Stimulated activated CD8-positive, alpha-beta memory T cell treated with anti-CD3 and anti-CD28 coated beads, Interleukin-7, amount 100 ng/mL, for 1 hour (primary cell): ENCODE measurements at regions not wholly inside any gene's neighbourhood (a gene's known extent, or its start where the extent isn't known, plus 50 kb on each side); places are given as distances from the start of the nearest gene placed in this dataset.

Experiments used
- DNase-seq, 2 donors: peaks; one replicate each; pipeline ENCODE4 v3.0.0-alpha.2; 2020; ENCODE audit warnings: low read depth in 2 of 2

DNA sequence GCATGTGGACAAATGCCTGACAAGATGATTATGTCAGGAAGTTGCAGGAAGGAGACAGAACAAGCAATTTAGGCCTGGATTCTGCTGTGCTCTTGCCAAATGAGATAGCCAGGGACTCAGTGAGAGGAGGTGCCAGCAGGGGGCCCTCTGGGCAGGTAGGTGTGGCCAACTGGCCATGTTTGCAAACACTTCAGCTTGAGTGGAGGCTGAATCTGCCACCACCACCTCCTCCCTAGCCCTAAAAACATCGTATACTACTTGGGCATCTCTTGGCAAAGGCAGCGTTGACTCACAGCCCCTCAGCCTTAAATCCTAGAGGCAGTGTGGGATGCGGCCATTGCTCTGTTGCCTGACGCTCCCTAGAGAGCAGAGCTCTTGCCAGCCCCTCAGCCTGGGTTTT lies 95.1 kb upstream of the PLET1 start:
- DNase-seq = no peak

DNA sequence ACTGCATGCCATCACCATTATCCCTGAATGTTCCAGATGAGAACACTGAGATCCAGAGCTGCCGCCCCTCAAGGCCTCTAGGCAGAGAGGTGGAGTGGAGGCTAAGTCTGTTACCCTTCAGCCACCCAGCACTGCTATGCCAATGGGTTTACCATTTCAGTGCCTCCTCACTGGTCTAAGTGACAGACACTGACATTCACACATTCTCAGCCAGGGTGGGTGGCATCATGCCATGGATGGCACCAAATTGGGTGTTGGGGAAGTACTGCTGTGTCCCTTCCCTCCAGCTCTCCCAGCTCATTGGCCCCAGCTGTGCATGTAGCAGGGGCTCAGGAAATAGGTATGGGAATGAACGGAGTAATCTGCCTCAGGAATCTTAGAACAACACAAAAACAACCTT lies 96.8 kb upstream of the PLET1 start:
- DNase-seq = no peak

DNA sequence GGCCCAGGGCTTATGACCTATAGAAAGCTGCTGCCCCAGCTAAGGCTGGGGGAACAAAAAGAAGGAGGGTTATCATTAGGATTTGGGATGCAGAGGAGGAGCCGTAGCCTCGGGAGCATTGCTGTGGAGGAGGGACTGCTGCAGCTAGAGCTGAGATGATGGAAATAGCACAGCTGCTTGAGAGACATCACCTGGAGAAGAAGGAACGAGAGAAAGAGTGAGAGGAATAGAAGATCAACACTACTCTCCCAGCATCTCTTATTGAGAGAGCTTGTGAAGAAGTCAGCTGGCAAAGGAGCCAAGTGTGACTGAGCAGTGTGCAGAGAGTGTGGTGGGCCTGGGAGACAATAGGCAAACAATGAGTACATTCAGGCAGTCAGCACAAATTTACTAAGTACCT lies 100.7 kb upstream of the PLET1 start:
- no peak for DNase-seq

GRCh38 chr11:112363527-112363926 lies 102.9 kb upstream of the PLET1 start:
- no peak for DNase-seq

DNA sequence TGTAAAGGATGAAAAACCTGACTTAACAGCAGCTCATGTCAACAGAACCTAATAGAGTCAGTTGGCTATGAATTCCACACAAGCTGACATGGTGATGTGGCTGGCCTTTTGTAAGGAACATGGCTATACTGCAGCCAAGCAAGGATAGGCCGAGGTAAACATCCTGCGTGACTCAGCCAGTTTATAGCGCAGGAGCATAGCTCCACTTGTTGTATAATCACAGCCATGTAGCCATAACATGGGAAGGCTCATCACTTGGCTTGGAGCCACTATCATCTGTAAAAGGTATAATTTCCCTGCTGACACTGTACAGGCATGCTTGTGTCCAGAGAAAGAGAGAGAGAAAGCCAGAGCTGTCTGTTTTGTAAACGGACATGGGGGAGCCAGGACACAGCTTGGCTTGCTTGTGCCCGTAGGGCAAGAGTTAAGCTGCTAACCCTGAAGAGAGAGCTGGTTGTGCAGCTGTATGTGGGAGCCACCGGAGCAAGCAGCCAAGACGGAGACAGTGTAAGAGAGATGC lies 104.4 kb upstream of the PLET1 start:
- DNase-seq = no peak

- DNase-seq = no peak
Measured at GRCh38 chr11:112366012-112366411, 105.4 kb upstream of the PLET1 start.

GRCh38 chr11:112366777-112367176 lies 106.1 kb upstream of the PLET1 start:
- no peak for DNase-seq

- no peak for DNase-seq
Measured at GRCh38 chr11:112367461-112367860, 106.8 kb upstream of the PLET1 start.

DNA sequence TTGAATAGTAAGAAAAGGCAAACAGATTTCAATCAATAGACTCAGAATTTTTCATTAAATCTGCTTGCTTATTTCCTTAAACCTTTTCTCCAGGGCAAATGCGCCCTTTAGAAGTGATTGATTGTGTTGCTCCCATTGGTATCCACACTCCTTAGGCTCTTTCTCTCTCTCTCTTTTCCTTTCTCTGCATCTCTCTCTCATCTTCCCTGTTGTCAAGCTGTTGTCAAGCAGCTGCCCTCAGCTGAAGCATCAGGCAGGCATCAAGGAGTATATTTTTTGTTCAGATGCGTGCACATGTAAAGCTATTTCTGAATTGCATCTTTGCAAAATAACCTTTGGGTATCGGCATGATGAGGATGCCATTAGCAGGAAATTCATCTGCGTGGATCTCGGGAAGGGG lies 107.2 kb upstream of the PLET1 start:
- no peak for DNase-seq

GRCh38 chr11:112368381-112368780 lies 107.7 kb upstream of the PLET1 start:
- DNase-seq = no peak

GRCh38 chr11:112369374-112369773 lies 108.7 kb upstream of the PLET1 start:
- no peak for DNase-seq

DNA sequence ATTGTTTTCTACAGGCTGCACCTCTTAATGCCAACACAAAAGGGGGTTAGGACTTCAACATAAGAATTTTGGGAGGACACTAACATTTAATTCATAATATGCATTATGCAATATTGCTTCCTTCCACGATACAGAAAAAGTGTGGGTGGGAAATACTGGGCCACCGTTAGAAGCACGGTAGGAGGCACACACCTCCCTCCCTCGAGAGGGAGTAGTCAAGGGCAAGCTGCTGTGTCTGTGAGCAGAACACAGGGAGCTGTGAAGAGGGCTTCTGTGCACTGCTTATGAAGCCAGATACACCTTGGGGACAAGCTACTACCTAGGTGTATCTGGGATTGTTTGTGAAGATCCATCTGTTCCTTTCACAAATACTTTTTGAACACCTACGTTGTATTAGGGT lies 109.3 kb upstream of the PLET1 start:
- DNase-seq = no peak

DNA sequence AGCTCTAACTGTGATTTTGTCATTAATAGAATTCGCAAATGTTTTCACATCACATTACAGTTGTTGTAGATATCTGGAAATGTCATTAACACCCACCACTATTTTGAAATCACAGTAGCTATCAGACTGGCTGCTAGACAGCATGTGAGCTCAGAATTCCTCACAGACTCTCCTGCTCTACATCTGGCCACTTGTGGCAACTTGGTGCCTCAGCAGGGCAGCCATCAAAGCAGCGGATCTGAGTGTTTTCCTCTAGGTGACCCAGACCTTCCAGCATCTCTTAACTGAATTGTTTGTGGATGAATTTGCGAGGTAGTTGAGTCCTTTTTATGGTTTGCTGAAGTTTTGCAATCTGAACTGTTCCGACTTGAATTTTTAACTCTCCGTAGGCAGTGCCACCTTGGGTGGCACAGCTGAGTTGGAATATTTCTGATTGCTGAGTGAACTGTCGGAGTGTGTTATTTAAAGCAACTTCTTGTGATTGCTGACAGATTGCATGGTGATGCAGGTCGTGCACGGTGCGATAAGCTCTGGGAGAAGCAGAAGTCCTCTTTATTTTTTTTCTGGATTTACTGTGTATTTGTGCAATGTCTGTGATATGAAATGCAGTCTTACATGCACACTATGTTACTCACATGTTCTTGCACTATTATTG lies 114.0 kb upstream of the PLET1 start:
- DNase-seq = no peak

- no peak for DNase-seq
Measured at GRCh38 chr11:112377946-112378345, 117.3 kb upstream of the PLET1 start.

DNA sequence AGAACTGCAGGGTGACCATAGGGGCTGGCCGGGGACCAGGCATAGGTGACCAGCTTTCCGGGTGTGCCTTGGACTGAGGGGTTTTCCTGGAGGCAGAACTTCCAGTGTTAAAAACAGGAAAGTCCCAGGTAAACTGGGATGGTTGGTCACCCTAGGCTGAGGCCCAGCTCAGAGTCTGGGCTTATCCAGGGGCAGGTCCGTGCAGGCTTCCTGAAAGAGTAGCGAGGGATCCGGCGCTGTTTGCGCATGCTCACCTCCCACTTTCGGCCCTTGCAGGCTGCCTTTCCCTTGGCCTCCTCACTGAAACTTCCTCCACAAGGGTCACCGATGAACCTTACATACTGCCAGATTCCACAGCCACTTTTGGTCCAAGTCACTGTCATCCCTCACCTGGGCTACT lies 119.8 kb upstream of the PLET1 start:
- DNase-seq = no peak

DNA sequence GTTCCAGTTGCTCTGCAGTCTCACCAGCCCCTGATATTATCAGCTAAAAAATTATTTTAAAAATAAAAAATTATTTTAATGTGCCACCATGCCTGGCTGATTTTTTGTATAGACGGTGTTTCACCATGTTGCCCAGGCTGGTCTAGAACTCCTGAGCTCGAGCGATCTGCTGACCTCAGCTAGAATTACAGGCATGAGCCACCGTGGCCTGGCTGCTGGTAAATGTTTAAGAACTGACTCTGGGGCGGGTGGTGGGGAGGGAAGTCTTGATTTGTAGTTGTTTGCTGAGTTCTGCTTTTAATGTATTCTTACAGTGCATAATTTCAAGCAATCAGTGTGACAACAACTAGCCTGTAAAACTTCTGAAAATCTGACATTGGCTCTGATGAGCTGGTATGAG lies 120.9 kb upstream of the PLET1 start:
- no peak for DNase-seq

DNA sequence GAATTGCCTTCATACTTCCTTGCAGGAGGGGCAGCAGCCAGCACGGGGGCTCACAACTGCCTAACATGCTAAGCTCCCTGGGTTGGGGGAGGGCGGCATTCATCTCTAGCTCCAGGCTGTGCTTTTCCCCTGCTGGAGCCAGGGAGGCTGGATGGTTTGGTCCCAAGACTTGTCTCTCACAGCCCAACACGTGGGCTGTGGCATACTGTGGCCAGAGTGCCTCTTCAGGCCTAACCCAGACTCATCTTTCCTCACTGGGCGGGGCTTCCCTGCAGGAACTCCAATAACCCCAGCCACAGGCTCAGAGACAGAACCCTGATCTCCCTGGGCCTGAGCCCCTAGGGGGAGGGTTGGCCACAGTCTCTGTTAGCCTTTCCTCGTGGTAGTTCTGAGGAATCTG lies 121.9 kb upstream of the PLET1 start:
- no peak for DNase-seq

DNA sequence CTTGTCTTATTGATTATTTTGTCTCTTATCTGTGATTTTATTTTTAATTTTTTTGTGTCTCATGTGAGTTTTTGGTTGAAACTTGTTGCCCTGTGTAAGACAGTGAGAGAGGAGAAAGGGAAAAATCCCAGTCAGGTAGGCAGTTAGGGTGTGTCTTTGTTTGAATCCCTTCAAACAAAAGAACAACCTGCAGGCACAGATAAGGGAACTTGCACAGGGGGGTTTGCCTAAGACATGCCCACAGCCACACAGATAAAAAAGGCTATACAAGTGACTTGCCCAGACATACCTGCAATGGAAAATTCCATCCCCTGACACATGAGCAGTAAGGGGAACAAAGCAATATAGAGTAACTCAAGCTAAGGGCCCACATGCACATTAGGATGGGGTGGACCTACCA lies 127.8 kb upstream of the PLET1 start:
- no peak for DNase-seq

DNA sequence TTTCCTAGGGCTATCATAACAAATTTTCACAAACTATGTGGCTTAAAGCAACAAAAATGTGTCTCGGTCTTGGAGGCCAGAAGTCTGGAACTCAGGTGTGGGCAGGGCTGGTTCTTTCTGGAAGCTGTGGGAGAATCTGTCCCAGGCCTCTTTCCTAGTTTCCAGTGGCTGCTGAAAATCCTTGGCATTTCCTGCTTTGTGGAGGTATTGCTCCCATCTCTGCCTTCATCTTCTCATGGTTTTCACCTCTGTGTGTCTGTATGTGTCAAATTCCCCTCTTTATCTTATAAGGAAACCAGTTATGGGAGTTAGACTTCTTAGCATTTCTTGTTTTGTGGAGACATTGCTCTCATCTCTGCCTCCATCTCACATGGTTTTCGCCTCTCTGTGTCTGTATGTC lies 130.4 kb upstream of the PLET1 start:
- DNase-seq = no peak

- DNase-seq = no peak
Measured at GRCh38 chr11:112392904-112393303, 132.2 kb upstream of the PLET1 start.

- DNase-seq = no peak
Measured at GRCh38 chr11:112394304-112394703, 133.6 kb upstream of the PLET1 start.

DNA sequence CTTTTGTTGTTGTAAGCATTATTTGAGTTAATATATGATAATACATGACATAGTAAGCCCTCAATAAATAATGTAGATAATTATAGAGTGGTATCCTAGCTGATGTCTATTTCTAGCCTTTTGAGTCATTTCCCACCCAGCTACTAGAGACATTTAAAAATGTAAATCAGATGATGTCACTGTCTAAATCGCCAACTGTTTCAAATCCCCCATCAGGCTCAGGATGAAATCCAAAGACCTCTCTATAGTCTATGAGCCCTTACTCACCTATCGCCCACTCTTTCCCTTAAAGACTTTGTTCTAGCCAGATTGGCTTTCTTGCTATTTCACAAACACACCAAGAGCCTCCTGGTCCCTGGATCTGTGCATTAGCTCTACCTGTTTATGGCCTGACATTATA lies 135.4 kb upstream of the PLET1 start:
- no peak for DNase-seq

DNA sequence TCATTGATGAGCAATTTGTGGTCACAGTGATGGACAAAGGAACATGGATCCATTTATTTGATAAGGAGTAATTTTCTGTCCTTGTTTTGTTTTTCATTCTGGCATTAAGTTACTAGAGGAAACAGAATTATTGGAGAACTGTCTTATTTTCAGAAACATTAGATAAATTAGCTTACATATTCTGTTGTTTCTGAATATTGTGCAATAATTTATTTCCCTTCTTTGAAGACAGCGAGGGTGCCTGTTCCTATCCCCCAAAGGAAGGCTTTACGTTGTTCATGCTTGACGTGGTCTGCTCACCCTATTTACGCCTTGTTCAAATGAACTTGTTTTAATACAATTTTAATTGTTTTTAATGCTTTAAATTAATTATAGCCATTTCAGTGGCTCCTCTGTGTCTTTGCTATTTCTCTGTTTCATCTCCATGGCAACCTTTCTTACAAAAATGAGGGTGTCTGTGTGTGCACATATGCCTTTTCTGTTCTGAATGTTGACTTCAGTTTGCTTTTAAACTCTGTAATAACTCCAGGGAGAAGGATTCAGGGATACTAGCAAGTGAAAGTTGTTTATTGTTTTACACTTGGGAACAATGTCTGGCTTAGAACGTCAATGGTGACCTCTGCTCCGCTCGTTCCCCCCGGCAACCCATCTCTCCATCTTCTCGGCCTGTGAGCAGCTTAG lies 138.3 kb upstream of the PLET1 start:
- DNase-seq = no peak
